Chondrocyte (in vitro differentiated cells): ENCODE measurements at regions not wholly inside any gene's neighbourhood (a gene's known extent, or its start where the extent isn't known, plus 50 kb on each side); places are given as distances from the start of the nearest gene placed in this dataset.
A peak's percentile ranks its signal among the peaks of the same experiment; 100 is the strongest.

Experiments used
- DNase-seq: peaks from one replicate; pipeline ENCODE4 v3.0.0; 2021; ENCODE audit warnings: mixed read lengths, low spot score
- H3K27ac Mint-ChIP-seq: one replicate; pipeline ENCODE4 v1.8.0; 2021; ENCODE audit warnings: mild to moderate bottlenecking, moderate library complexity, mixed read lengths; ENCODE audit not compliant: unreplicated experiment
- H3K27me3 Mint-ChIP-seq: 2 replicates; pipeline ENCODE4 v1.8.0; 2021; ENCODE audit warnings: low read depth, mixed read lengths
- H3K36me3 Mint-ChIP-seq: 2 replicates; pipeline ENCODE4 v1.8.0; 2021; ENCODE audit warnings: low read depth, mixed read lengths
- H3K4me1 Mint-ChIP-seq: 2 replicates; pipeline ENCODE4 v1.8.0; 2021; ENCODE audit warnings: low read depth, mild to moderate bottlenecking, mixed read lengths
- H3K4me3 Mint-ChIP-seq: one replicate; pipeline ENCODE4 v1.8.0; 2021; ENCODE audit warnings: mild to moderate bottlenecking, moderate library complexity, mixed read lengths; ENCODE audit not compliant: unreplicated experiment
- H3K9me3 Mint-ChIP-seq: 2 replicates; pipeline ENCODE4 v1.8.0; 2021; ENCODE audit warnings: low read depth, mixed read lengths
- CTCF ChIP-seq: fragments of 200-600 bp; sonication (generic); IDR thresholded peaks from 2 replicates; pipeline ENCODE4 v1.5.0; 2021; ENCODE audit warnings: antibody characterized with exemption, mild to moderate bottlenecking, moderate library complexity

GRCh38 chr16:63907251-63907650 is 1214.6 kb downstream of the CDH11 start:
- Mint-ChIP-seq H3K9me3 (peaks cover 5% of the 10 kb centered on the region), H3K36me3 (no peaks in the 10 kb centered on the region), H3K27me3 (peaks cover 22% of the 10 kb centered on the region), H3K4me3 (no peak overlapping the region), H3K27ac (no peak overlapping the region), H3K4me1 (no peaks in the 10 kb centered on the region)
- no peak for DNase-seq
- no peak for TF ChIP-seq CTCF

- no peak for TF ChIP-seq CTCF
- no peaks in the 10 kb centered on the region for H3K4me1 Mint-ChIP-seq
- no peak overlapping the region for H3K4me3 Mint-ChIP-seq
- no peak overlapping the region for H3K27ac Mint-ChIP-seq
- H3K36me3 Mint-ChIP-seq, result no peaks in the 10 kb centered on the region
- H3K9me3 Mint-ChIP-seq, result peaks cover 5% of the 10 kb centered on the region
- peaks cover 12% of the 10 kb centered on the region for H3K27me3 Mint-ChIP-seq
- no peak for DNase-seq
Measured at GRCh38 chr16:63904930-63905329, 1216.9 kb downstream of the CDH11 start.

- no peak for TF ChIP-seq CTCF
- peak; percentile 69 for DNase-seq
- no peak overlapping the region for H3K4me3 Mint-ChIP-seq
- peaks cover 13% of the 10 kb centered on the region for H3K27me3 Mint-ChIP-seq
- peaks cover 5% of the 10 kb centered on the region for H3K9me3 Mint-ChIP-seq
- H3K4me1 Mint-ChIP-seq, result no peaks in the 10 kb centered on the region
- no peak overlapping the region for H3K27ac Mint-ChIP-seq
- no peaks in the 10 kb centered on the region for H3K36me3 Mint-ChIP-seq
Measured at GRCh38 chr16:63904182-63904581, 1217.7 kb downstream of the CDH11 start.

- TF ChIP-seq CTCF, result no peak
- H3K9me3 Mint-ChIP-seq, result no peaks in the 10 kb centered on the region
- no peaks in the 10 kb centered on the region for H3K36me3 Mint-ChIP-seq
- no peak for DNase-seq
- H3K4me1 Mint-ChIP-seq, result no peaks in the 10 kb centered on the region
- H3K4me3 Mint-ChIP-seq, result no peak overlapping the region
- H3K27ac Mint-ChIP-seq, result no peak overlapping the region
- peaks cover 9% of the 10 kb centered on the region for H3K27me3 Mint-ChIP-seq
Measured at GRCh38 chr16:63896383-63897109, 1225.3 kb downstream of the CDH11 start.

- peaks cover 7% of the 10 kb centered on the region for H3K27me3 Mint-ChIP-seq
- TF ChIP-seq CTCF, result no peak
Measured at GRCh38 chr16:63890723-63891122, 1231.1 kb downstream of the CDH11 start.

More at GRCh38 chr16:63890723-63891122, 1231.1 kb downstream of the CDH11 start:
- no peak for DNase-seq
- no peak overlapping the region for H3K4me3 Mint-ChIP-seq
- no peak overlapping the region for H3K27ac Mint-ChIP-seq
- H3K36me3 Mint-ChIP-seq, result no peaks in the 10 kb centered on the region
- H3K9me3 Mint-ChIP-seq, result peaks cover 7% of the 10 kb centered on the region
- H3K4me1 Mint-ChIP-seq, result peaks cover 5% of the 10 kb centered on the region
